GM19328 (cell line): ENCODE measurements at regions not wholly inside any gene's neighbourhood (a gene's known extent, or its start where the extent isn't known, plus 50 kb on each side); places are given as distances from the start of the nearest gene placed in this dataset.
"Not testable (repeated sequence)": the region's sequence is repeated elsewhere in the genome, so short reads cannot be mapped to it uniquely, and the experiment has no call there.

Source experiments
- ATAC-seq: cut with Tn5 transposase; IDR thresholded peaks from one replicate; pipeline ENCODE4 v1.9.1; 2021; ENCODE audit warnings: mild to moderate bottlenecking, moderate library complexity; ENCODE audit not compliant: unreplicated experiment

- no peak for ATAC-seq
Observed at GRCh38 chr9:106179191-106179590, 484.9 kb downstream of the TMEM38B start.

GRCh38 chr9:106203815-106204516 lies 509.6 kb downstream of the TMEM38B start:
- not testable (repeated sequence) for ATAC-seq

GRCh38 chr9:106207298-106207697 lies 513.0 kb downstream of the TMEM38B start:
- ATAC-seq: no peak

GRCh38 chr9:106218427-106218826 lies 524.1 kb downstream of the TMEM38B start:
- no peak for ATAC-seq

- no peak for ATAC-seq
Observed at GRCh38 chr9:106218854-106219253, 524.5 kb downstream of the TMEM38B start.

GRCh38 chr9:106220415-106220814 lies 526.1 kb downstream of the TMEM38B start:
- no peak for ATAC-seq

GRCh38 chr9:106228861-106229260 lies 534.5 kb downstream of the TMEM38B start:
- no peak for ATAC-seq

- ATAC-seq: no peak
Observed at GRCh38 chr9:106233116-106233515, 538.8 kb downstream of the TMEM38B start.

- not testable (repeated sequence) for ATAC-seq
Observed at GRCh38 chr9:106260908-106261307, 566.6 kb downstream of the TMEM38B start.

GRCh38 chr9:106277966-106278365 lies 583.6 kb downstream of the TMEM38B start:
- ATAC-seq: no peak

GRCh38 chr9:106283769-106284168 lies 579.2 kb upstream of the ZNF462 start:
- ATAC-seq: no peak

- no peak for ATAC-seq
Observed at GRCh38 chr9:106284296-106284695, 578.7 kb upstream of the ZNF462 start.

- no peak for ATAC-seq
Observed at GRCh38 chr9:106286249-106286648, 576.7 kb upstream of the ZNF462 start.

GRCh38 chr9:106287091-106287631 lies 575.8 kb upstream of the ZNF462 start:
- no peak for ATAC-seq

- no peak for ATAC-seq
Observed at GRCh38 chr9:106287731-106288130, 575.2 kb upstream of the ZNF462 start.

GRCh38 chr9:106288689-106289088 lies 574.3 kb upstream of the ZNF462 start:
- ATAC-seq: no peak

- no peak for ATAC-seq
Observed at GRCh38 chr9:106291786-106292185, 571.2 kb upstream of the ZNF462 start.

GRCh38 chr9:106296426-106296825 lies 566.5 kb upstream of the ZNF462 start:
- no peak for ATAC-seq

- ATAC-seq: no peak
Observed at GRCh38 chr9:106298997-106299396, 564.0 kb upstream of the ZNF462 start.

GRCh38 chr9:106304401-106304920 lies 558.5 kb upstream of the ZNF462 start:
- ATAC-seq: no peak

- no peak for ATAC-seq
Observed at GRCh38 chr9:106305428-106306133, 557.4 kb upstream of the ZNF462 start.

GRCh38 chr9:106307670-106308069 lies 555.3 kb upstream of the ZNF462 start:
- no peak for ATAC-seq
